C4-2B (cell line): ENCODE measurements at regions not wholly inside any gene's neighbourhood (a gene's known extent, or its start where the extent isn't known, plus 50 kb on each side); places are given as distances from the start of the nearest gene placed in this dataset.

ENCODE experiments used
- H3K27ac ChIP-seq: fragments of 450-650 bp; 2 replicates; pipeline ENCODE4 v1.5.1; 2017
- CTCF ChIP-seq: fragments of 450-650 bp; conservative IDR thresholded peaks from 2 replicates; pipeline ENCODE4 v1.5.1; 2017; ENCODE audit warnings: mild to moderate bottlenecking
- ZFX ChIP-seq: fragments of 450-650 bp; IDR thresholded peaks from 2 replicates; pipeline ENCODE4 v1.6.1; 2017

GRCh38 chr5:175104677-175105076, 339.3 kb downstream of the DRD1 start:
- TF ChIP-seq ZFX: no peak
- no peak for TF ChIP-seq CTCF
- no peak overlapping the region for H3K27ac ChIP-seq

- no peak overlapping the region for H3K27ac ChIP-seq
- TF ChIP-seq ZFX: no peak
- no peak for TF ChIP-seq CTCF
Measured at GRCh38 chr5:175103746-175104145, 340.2 kb downstream of the DRD1 start.

- TF ChIP-seq CTCF (no peak), ZFX (no peak)
- no peak overlapping the region for H3K27ac ChIP-seq
Measured at GRCh38 chr5:175102717-175103116, 341.3 kb downstream of the DRD1 start.

- no peak overlapping the region for H3K27ac ChIP-seq
- TF ChIP-seq CTCF (no peak), ZFX (no peak)
Measured at GRCh38 chr5:175098301-175098700, 345.7 kb downstream of the DRD1 start.

GRCh38 chr5:175096469-175097165, 347.4 kb downstream of the DRD1 start:
- TF ChIP-seq CTCF (no peak), ZFX (no peak)
- no peak overlapping the region for H3K27ac ChIP-seq

GRCh38 chr5:175094461-175094860, 349.5 kb downstream of the DRD1 start:
- TF ChIP-seq ZFX (no peak), CTCF (no peak)
- H3K27ac ChIP-seq: no peak overlapping the region

GRCh38 chr5:175092691-175093090, 351.3 kb downstream of the DRD1 start:
- no peak for TF ChIP-seq CTCF
- no peak for TF ChIP-seq ZFX
- no peak overlapping the region for H3K27ac ChIP-seq
